Sigmoid colon (tissue), 4 donors: ENCODE measurements at regions not wholly inside any gene's neighbourhood (a gene's known extent, or its start where the extent isn't known, plus 50 kb on each side); places are given as distances from the start of the nearest gene placed in this dataset.

Source experiments
- POLR2A ChIP-seq, 2 donors: fragments of 450-650 bp; IDR thresholded peaks; one replicate each; pipeline ENCODE4 v1.6.1; 2016; ENCODE audit warnings: antibody characterized with exemption in 2 of 2, mild to moderate bottlenecking in 2 of 2, moderate library complexity in 2 of 2
- POLR2AphosphoS5 ChIP-seq, 4 donors: sonication (generic); formaldehyde crosslinking; IDR thresholded peaks; one replicate each; pipeline ENCODE4 v1.6.1; 2017; ENCODE audit warnings: antibody characterized with exemption in 4 of 4
- TF ChIP-seq, protein P1 (sequence below), 4 experiments: fragments of 450-650 bp in 3 of 4; fragments of 200-600 bp in 1 of 4; IDR thresholded peaks; one replicate each; pipeline ENCODE4 v1.5.1; 2016 to 2019; ENCODE audit warnings: antibody characterized with exemption in 4 of 4, mild to moderate bottlenecking in 3 of 4, moderate library complexity in 2 of 4

DNA sequence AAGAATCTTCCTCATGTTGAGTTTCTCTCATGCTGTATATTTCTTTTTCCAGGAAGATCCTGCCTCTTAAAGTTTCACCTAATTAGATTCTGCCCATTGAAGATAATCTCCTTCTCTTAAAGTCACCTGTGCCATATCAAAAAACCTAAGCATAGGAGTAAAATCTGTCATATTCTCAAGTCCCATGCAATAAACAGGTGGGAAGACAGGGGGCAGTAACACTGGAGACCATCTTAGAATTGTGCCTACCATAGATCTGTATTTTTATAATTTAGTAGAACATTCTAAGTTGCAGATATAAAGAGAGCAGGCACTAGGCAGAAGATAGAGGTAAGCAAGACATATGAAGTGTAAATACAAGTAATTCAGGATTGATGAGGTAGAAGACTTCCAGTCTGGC is 763.5 kb upstream of the MANEA start:
- TF ChIP-seq, protein P1, sequence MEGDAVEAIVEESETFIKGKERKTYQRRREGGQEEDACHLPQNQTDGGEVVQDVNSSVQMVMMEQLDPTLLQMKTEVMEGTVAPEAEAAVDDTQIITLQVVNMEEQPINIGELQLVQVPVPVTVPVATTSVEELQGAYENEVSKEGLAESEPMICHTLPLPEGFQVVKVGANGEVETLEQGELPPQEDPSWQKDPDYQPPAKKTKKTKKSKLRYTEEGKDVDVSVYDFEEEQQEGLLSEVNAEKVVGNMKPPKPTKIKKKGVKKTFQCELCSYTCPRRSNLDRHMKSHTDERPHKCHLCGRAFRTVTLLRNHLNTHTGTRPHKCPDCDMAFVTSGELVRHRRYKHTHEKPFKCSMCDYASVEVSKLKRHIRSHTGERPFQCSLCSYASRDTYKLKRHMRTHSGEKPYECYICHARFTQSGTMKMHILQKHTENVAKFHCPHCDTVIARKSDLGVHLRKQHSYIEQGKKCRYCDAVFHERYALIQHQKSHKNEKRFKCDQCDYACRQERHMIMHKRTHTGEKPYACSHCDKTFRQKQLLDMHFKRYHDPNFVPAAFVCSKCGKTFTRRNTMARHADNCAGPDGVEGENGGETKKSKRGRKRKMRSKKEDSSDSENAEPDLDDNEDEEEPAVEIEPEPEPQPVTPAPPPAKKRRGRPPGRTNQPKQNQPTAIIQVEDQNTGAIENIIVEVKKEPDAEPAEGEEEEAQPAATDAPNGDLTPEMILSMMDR (IDR thresholded peaks at IDR 0.05) = no peak
- TF ChIP-seq POLR2AphosphoS5 (IDR thresholded peaks at IDR 0.05) (no peak), POLR2A (IDR thresholded peaks at IDR 0.05) (no peak)
